Upper lobe of right lung (tissue), 1 donor: ENCODE measurements at regions not wholly inside any gene's neighbourhood (a gene's known extent, or its start where the extent isn't known, plus 50 kb on each side); places are given as distances from the start of the nearest gene placed in this dataset.
A peak's percentile ranks its signal among the peaks of the same experiment; 100 is the strongest.

Source experiments
- ATAC-seq: fragments of 200-7000 bp; cut with Tn5 transposase; one replicate; pipeline ENCODE4 v1.9.1; 2020; ENCODE audit warnings: mild to moderate bottlenecking, moderate library complexity
- DNase-seq: peaks from one replicate; pipeline ENCODE4 v3.0.0-alpha.2; 2020
- H3K27ac ChIP-seq: fragments of 200-600 bp; one replicate; pipeline ENCODE4 v1.8.0; 2022
- H3K27me3 ChIP-seq: fragments of 200-600 bp; one replicate; pipeline ENCODE4 v1.8.0; 2022; ENCODE audit warnings: mild to moderate bottlenecking
- H3K36me3 ChIP-seq: fragments of 200-600 bp; one replicate; pipeline ENCODE4 v1.8.0; 2022
- H3K4me1 ChIP-seq: fragments of 200-600 bp; one replicate; pipeline ENCODE4 v1.8.0; 2022
- H3K4me3 ChIP-seq: fragments of 200-600 bp; one replicate; pipeline ENCODE4 v1.8.0; 2022; ENCODE audit warnings: mild to moderate bottlenecking
- H3K9me3 ChIP-seq: fragments of 200-600 bp; one replicate; pipeline ENCODE4 v1.8.0; 2022
- intact Hi-C: fragments of 100-400 bp; cut with DNase I; formaldehyde crosslinking; loops from one replicate; pipeline ENCODE4 v1.11.0; 2022
- TF ChIP-seq, protein P1 (sequence below): fragments of 200-600 bp; IDR thresholded peaks from one replicate; pipeline ENCODE4 v1.8.0; 2022; ENCODE audit warnings: antibody characterized with exemption
- donor health status: DM: no; HTN: yes; CAD: no; lungs with severe emphysema.

DNA sequence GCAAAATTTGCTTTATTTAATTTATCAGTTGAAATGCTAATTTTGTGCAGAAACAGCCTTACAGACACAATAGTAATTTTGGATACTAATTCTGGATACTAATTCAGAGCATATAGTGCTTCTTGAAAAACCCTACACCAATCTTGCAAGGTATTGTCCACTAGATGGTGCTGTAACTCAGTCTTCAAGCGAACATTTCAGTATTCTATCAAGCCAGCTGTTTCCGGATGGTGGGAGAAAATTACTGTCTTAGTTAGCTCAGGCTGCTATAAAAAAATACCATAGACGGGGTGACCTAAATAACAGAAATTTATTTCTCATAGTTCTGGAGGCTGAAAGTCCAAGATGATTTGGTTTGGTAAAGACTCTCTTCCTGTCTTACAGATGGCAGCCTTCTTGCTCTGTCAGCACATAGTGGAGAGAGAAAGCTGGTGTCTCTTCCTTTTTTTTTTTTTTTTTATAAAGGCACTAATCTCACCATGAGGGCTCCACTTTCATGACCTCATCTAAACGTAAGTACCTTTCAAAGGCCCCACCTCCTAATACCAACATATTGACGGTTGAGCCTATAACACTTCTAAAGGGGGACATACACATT lies 1306.5 kb upstream of the CDH9 start:
- ATAC-seq (peak; percentile 76), DNase-seq (no peak)
- intact Hi-C loops: no loop called here
- H3K9me3 ChIP-seq: no peaks in the 10 kb centered on the region
- no peak overlapping the region for H3K4me3 ChIP-seq
- no peaks in the 10 kb centered on the region for H3K36me3 ChIP-seq
- no peaks in the 10 kb centered on the region for H3K4me1 ChIP-seq
- TF ChIP-seq, protein P1, sequence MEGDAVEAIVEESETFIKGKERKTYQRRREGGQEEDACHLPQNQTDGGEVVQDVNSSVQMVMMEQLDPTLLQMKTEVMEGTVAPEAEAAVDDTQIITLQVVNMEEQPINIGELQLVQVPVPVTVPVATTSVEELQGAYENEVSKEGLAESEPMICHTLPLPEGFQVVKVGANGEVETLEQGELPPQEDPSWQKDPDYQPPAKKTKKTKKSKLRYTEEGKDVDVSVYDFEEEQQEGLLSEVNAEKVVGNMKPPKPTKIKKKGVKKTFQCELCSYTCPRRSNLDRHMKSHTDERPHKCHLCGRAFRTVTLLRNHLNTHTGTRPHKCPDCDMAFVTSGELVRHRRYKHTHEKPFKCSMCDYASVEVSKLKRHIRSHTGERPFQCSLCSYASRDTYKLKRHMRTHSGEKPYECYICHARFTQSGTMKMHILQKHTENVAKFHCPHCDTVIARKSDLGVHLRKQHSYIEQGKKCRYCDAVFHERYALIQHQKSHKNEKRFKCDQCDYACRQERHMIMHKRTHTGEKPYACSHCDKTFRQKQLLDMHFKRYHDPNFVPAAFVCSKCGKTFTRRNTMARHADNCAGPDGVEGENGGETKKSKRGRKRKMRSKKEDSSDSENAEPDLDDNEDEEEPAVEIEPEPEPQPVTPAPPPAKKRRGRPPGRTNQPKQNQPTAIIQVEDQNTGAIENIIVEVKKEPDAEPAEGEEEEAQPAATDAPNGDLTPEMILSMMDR: peak; percentile 54
- no peaks in the 10 kb centered on the region for H3K27me3 ChIP-seq
- H3K27ac ChIP-seq: no peak overlapping the region

DNA sequence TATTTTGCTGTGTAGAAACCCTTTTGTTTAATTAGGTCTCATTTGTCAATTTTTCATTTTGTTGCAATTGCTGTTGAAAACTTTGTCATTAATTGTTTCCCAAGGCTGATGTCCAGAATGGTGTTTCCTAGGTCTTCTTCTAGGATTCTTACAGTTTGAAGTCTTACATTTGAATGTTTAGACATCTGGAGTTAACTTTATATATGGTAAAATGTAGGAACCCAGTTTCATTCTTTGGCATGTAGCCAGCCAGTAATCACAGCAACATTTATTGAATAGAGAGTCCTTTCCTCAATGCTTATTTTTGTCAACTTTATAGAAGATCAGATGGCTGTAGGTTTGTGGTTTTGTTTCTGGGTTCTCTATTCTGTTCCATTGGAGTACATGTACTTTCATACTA lies 1290.8 kb upstream of the CDH9 start:
- Histone ChIP-seq H3K27ac (no peak overlapping the region), H3K4me1 (no peaks in the 10 kb centered on the region), H3K36me3 (no peaks in the 10 kb centered on the region), H3K9me3 (no peaks in the 10 kb centered on the region), H3K27me3 (no peaks in the 10 kb centered on the region), H3K4me3 (no peak overlapping the region)
- ATAC-seq: no peak
- TF ChIP-seq, protein P1: no peak
- DNase-seq: no peak
- intact Hi-C loops: no loop called here

DNA sequence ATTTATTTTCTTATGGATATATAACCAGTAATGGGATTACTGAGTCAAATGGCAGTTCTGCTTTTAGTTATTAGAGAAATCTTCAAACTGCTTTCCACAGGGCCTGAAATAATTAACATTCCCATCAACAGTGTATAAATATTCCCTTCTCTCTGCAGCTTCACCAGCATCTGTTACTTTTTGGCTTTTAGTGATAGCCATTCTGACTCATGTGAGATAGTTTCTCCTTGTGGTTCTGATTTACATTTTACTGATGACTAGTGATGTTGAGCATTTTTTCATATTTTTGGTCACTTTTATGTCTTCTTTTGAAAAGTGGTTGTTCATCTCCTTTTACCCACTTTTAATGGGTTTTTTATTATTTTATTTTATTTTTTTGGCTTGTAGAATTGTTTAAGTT lies 1290.3 kb upstream of the CDH9 start:
- intact Hi-C loops: no loop called here
- H3K9me3 ChIP-seq: no peaks in the 10 kb centered on the region
- no peak overlapping the region for H3K4me3 ChIP-seq
- DNase-seq (no peak), ATAC-seq (no peak)
- TF ChIP-seq, protein P1: no peak
- no peaks in the 10 kb centered on the region for H3K27me3 ChIP-seq
- no peak overlapping the region for H3K27ac ChIP-seq
- no peaks in the 10 kb centered on the region for H3K4me1 ChIP-seq
- no peaks in the 10 kb centered on the region for H3K36me3 ChIP-seq

DNA sequence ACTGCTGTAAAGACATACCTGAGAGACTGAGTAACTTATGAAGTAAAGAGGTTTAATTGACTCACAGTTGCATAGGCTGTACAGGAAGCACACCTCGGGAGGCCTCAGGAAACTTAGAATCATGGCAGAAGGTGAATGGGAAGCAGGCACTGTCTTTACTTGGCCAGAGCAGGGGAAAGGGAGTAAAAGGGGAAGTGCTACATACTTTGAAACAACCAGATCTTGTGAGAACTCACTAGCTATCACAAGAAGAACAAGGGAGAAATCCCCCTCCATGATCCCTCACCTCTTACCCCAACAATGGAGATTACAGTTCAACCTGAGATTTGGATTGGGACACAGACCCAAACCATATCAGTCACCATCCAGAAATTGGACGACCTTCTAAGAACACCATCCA lies 1285.8 kb upstream of the CDH9 start:
- H3K36me3 ChIP-seq: no peaks in the 10 kb centered on the region
- TF ChIP-seq, protein P1: no peak
- intact Hi-C loops: no loop called here
- no peaks in the 10 kb centered on the region for H3K9me3 ChIP-seq
- H3K27me3 ChIP-seq: no peaks in the 10 kb centered on the region
- no peaks in the 10 kb centered on the region for H3K4me1 ChIP-seq
- ATAC-seq (no peak), DNase-seq (no peak)
- no peak overlapping the region for H3K27ac ChIP-seq
- no peak overlapping the region for H3K4me3 ChIP-seq

DNA sequence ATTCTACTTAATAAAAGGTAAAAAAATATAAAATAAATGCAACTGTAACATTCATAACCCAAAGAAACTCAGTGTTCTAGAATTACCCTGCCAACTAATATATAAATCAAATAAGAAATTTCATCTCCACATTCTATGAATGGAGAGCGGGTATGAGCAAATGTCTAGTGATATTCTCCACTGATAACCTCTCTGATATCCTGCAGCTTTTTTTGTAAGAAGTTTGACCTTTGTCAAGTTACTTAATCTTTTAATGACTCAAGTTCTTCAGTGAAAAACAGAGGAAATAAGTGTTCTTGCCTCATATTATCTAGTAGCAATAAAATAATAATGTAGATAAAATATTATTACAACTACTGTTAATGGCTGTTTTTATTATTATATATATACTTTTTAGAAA lies 1275.6 kb upstream of the CDH9 start:
- no peak overlapping the region for H3K27ac ChIP-seq
- no peaks in the 10 kb centered on the region for H3K27me3 ChIP-seq
- no peaks in the 10 kb centered on the region for H3K36me3 ChIP-seq
- H3K4me1 ChIP-seq: no peaks in the 10 kb centered on the region
- TF ChIP-seq, protein P1: no peak
- ATAC-seq (no peak), DNase-seq (no peak)
- H3K9me3 ChIP-seq: no peaks in the 10 kb centered on the region
- H3K4me3 ChIP-seq: no peak overlapping the region
- intact Hi-C loops: no loop called here
